SJSA1 (cell line): ENCODE measurements at regions not wholly inside any gene's neighbourhood (a gene's known extent, or its start where the extent isn't known, plus 50 kb on each side); places are given as distances from the start of the nearest gene placed in this dataset.
"Not testable (repeated sequence)": the region's sequence is repeated elsewhere in the genome, so short reads cannot be mapped to it uniquely, and the experiment has no call there.

Experiments
- DNase-seq, 2 experiments: peaks; one replicate each; pipeline ENCODE4 v3.0.0-alpha.2; 2015 to 2020; ENCODE audit warnings: low spot score in 2 of 2, low read depth in 1 of 2
- H3K27ac ChIP-seq: fragments of 250-450 bp; sonication (Bioruptor Pico); 2 replicates; pipeline ENCODE4 v1.5.1; 2020; ENCODE audit warnings: mild to moderate bottlenecking, moderate library complexity
- H3K27me3 ChIP-seq: fragments of 250-450 bp; sonication (Bioruptor Pico); replicated peaks from 2 replicates; pipeline ENCODE4 v1.5.1; 2020; ENCODE audit warnings: mild to moderate bottlenecking, moderate library complexity
- H3K36me3 ChIP-seq: fragments of 250-450 bp; sonication (Bioruptor Pico); 2 replicates; pipeline ENCODE4 v1.5.1; 2020; ENCODE audit warnings: mild to moderate bottlenecking
- H3K4me1 ChIP-seq: fragments of 250-450 bp; sonication (Bioruptor Pico); replicated peaks from 2 replicates; pipeline ENCODE4 v1.6.1; 2021; ENCODE audit warnings: mild to moderate bottlenecking
- H3K4me3 ChIP-seq: fragments of 250-450 bp; sonication (Bioruptor Pico); 2 replicates; pipeline ENCODE4 v1.5.1; 2020; ENCODE audit warnings: mild to moderate bottlenecking
- H3K9me3 ChIP-seq: fragments of 250-450 bp; sonication (Bioruptor Pico); replicated peaks from 2 replicates; pipeline ENCODE4 v1.5.1; 2020; ENCODE audit warnings: mild to moderate bottlenecking

DNA sequence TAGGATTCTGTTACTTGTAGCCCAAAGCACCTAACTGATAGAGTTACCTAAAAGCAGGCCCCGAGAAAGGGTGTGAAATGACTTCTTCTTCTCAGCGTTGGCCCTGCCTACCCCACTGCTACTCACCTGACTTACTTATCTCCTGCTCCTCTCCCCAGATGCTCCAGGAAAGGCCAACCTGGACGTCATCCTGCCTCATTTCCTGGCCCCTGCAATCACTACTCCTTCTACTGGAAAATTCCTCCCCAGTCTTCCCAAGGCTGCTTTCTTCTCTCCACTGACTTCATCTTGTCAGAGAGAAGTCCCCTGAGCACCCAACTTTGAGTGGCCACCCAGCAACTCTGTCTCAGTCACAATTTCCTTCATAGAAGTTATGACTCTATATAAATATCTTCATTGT, 63.4 kb upstream of the KLF7 start:
- peaks cover 38% of the 10 kb centered on the region for H3K4me1 ChIP-seq
- no peaks in the 10 kb centered on the region for H3K9me3 ChIP-seq
- no peak overlapping the region for H3K4me3 ChIP-seq
- no peak for DNase-seq
- H3K36me3 ChIP-seq: no peaks in the 10 kb centered on the region
- H3K27ac ChIP-seq: no peak overlapping the region
- no peaks in the 10 kb centered on the region for H3K27me3 ChIP-seq

DNA sequence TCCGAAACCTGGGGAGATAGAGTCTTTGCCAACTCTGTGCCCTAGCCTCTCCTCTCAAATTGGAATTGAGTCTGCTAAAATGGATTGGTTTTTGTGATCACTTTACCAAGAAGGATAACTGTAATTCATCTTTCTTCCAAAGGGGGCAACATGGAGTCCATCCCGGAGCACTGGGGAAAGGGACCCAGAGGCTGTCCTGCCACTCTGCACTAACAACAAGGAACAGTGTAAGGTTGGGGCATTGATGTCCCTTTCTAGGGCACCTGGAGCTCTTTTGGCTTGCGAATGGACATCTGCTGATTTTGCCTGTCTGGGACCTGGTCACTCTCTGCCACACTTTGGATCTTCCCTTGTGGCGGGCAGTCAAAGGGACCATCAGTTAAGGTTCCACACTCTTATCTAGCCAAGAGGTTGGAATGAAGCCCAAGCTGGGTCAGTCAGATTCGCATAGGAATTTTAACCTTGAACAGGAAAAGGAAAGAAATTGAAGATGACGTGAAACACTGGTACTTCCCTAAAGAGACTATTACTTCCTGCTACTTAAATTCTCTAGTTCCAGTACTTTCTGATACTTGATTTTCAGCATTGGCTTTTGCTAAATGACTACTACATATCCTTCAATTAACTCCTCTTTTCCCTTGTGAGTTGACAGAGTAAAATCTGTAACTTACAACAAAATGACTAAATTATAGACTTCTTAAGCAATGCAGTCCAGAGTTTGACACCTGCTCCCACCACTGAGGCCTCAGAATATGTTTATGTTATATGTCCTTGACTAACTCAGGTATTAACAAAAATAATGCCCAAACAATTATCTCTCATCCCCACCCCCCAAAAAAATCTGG, 64.7 kb upstream of the KLF7 start:
- no peak for DNase-seq

GRCh38 chr2:207231106-207231865, 65.5 kb upstream of the KLF7 start:
- peak overlapping the region; percentile 47; the same call in 1 of the 2 replicates for H3K27ac ChIP-seq
- H3K27me3 ChIP-seq: no peaks in the 10 kb centered on the region
- H3K4me3 ChIP-seq: no peak overlapping the region
- no peaks in the 10 kb centered on the region; the same call in 1 of the 2 replicates for H3K9me3 ChIP-seq
- H3K4me1 ChIP-seq: peaks cover 43% of the 10 kb centered on the region
- H3K36me3 ChIP-seq: no peaks in the 10 kb centered on the region
- no peak for DNase-seq

More for the DNA sequence above, 64.7 kb upstream of the KLF7 start:
- Histone ChIP-seq H3K27ac (no peak overlapping the region), H3K9me3 (no peaks in the 10 kb centered on the region; the same call in 1 of the 2 replicates), H3K4me3 (no peak overlapping the region), H3K36me3 (no peaks in the 10 kb centered on the region), H3K4me1 (peaks cover 42% of the 10 kb centered on the region), H3K27me3 (no peaks in the 10 kb centered on the region)

- peak in 1 of 2 experiments; percentile 48 for DNase-seq
Observed at GRCh38 chr2:207231967-207232366, 66.2 kb upstream of the KLF7 start.

GRCh38 chr2:207233141-207233540, 67.4 kb upstream of the KLF7 start:
- peaks cover 39% of the 10 kb centered on the region for H3K4me1 ChIP-seq
- H3K9me3 ChIP-seq, DNase-seq, H3K36me3 ChIP-seq, H3K27ac ChIP-seq, H3K4me3 ChIP-seq, H3K27me3 ChIP-seq: not testable (repeated sequence)

More at GRCh38 chr2:207231967-207232366, 66.2 kb upstream of the KLF7 start:
- no peak overlapping the region for H3K4me3 ChIP-seq
- no peaks in the 10 kb centered on the region for H3K27me3 ChIP-seq
- peak overlapping the region; percentile 47; the same call in 1 of the 2 replicates for H3K27ac ChIP-seq
- H3K36me3 ChIP-seq: no peaks in the 10 kb centered on the region
- H3K4me1 ChIP-seq: peaks cover 38% of the 10 kb centered on the region
- H3K9me3 ChIP-seq: no peaks in the 10 kb centered on the region; the same call in 1 of the 2 replicates

DNA sequence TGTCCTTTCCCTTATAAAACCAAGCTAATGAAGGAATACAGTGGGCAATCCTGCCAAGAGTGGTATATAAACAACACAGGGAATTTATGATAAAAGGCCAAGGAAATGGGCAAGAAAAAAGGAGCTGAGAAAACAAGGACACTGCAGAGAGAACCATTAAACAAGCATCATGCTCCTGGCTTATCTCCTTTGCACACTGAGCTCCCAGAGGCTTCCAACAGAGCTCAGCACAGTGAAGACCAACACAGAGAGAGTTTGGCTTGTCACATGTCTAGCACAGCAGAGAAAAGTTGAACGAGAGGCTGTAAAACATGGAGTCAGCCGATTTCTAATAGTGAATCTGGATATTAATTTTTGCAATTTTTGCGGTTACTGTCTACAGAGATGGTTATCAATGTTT, 68.0 kb upstream of the KLF7 start:
- Histone ChIP-seq H3K4me3 (no peak overlapping the region), H3K9me3 (no peaks in the 10 kb centered on the region; the same call in 1 of the 2 replicates), H3K27ac (no peak overlapping the region), H3K36me3 (0 out of 2 replicates have a peak, but pooled peaks cover 3% of the 10 kb centered on the region), H3K27me3 (no peaks in the 10 kb centered on the region), H3K4me1 (peaks cover 45% of the 10 kb centered on the region)
- DNase-seq: no peak

- no peaks in the 10 kb centered on the region; the same call in 1 of the 2 replicates for H3K9me3 ChIP-seq
- H3K27me3 ChIP-seq: no peaks in the 10 kb centered on the region
- H3K4me3 ChIP-seq: no peak overlapping the region
- H3K36me3 ChIP-seq: 0 out of 2 replicates have a peak, but pooled peaks cover 3% of the 10 kb centered on the region
- H3K27ac ChIP-seq: no peak overlapping the region
- DNase-seq: no peak
- H3K4me1 ChIP-seq: peaks cover 55% of the 10 kb centered on the region
Observed at GRCh38 chr2:207235621-207236020, 69.9 kb upstream of the KLF7 start.

GRCh38 chr2:207236156-207236935, 70.6 kb upstream of the KLF7 start:
- 0 out of 2 replicates have a peak, but pooled peaks cover 3% of the 10 kb centered on the region for H3K36me3 ChIP-seq
- H3K4me3 ChIP-seq: no peak overlapping the region
- no peaks in the 10 kb centered on the region for H3K27me3 ChIP-seq
- H3K4me1 ChIP-seq: peaks cover 55% of the 10 kb centered on the region
- H3K9me3 ChIP-seq: no peaks in the 10 kb centered on the region; the same call in 1 of the 2 replicates
- no peak for DNase-seq
- no peak overlapping the region for H3K27ac ChIP-seq

GRCh38 chr2:207238831-207239701, 73.3 kb upstream of the KLF7 start:
- H3K9me3 ChIP-seq: no peaks in the 10 kb centered on the region; the same call in 1 of the 2 replicates
- DNase-seq: peak; percentile 91 to 93
- peak overlapping the region; percentile 66 for H3K27ac ChIP-seq
- no peak overlapping the region for H3K4me3 ChIP-seq
- no peaks in the 10 kb centered on the region for H3K27me3 ChIP-seq
- H3K36me3 ChIP-seq: 0 out of 2 replicates have a peak, but pooled peaks cover 3% of the 10 kb centered on the region
- peaks cover 49% of the 10 kb centered on the region for H3K4me1 ChIP-seq

GRCh38 chr2:207239754-207240494, 74.2 kb upstream of the KLF7 start:
- no peak overlapping the region for H3K4me3 ChIP-seq
- no peak for DNase-seq

GRCh38 chr2:207240649-207241048, 74.9 kb upstream of the KLF7 start:
- 0 out of 2 replicates have a peak, but pooled peaks cover 3% of the 10 kb centered on the region for H3K36me3 ChIP-seq
- H3K4me3 ChIP-seq: no peak overlapping the region

More at GRCh38 chr2:207239754-207240494, 74.2 kb upstream of the KLF7 start:
- Histone ChIP-seq H3K9me3 (no peaks in the 10 kb centered on the region; the same call in 1 of the 2 replicates), H3K27me3 (no peaks in the 10 kb centered on the region), H3K36me3 (0 out of 2 replicates have a peak, but pooled peaks cover 3% of the 10 kb centered on the region), H3K4me1 (peaks cover 48% of the 10 kb centered on the region), H3K27ac (peak overlapping the region; percentile 66)

GRCh38 chr2:207241198-207241597, 75.5 kb upstream of the KLF7 start:
- DNase-seq: no peak
- Histone ChIP-seq H3K4me3 (no peak overlapping the region), H3K27me3 (no peaks in the 10 kb centered on the region), H3K27ac (no peak overlapping the region), H3K4me1 (peaks cover 38% of the 10 kb centered on the region), H3K9me3 (no peaks in the 10 kb centered on the region), H3K36me3 (0 out of 2 replicates have a peak, but pooled peaks cover 3% of the 10 kb centered on the region)

More at GRCh38 chr2:207240649-207241048, 74.9 kb upstream of the KLF7 start:
- Histone ChIP-seq H3K27ac (peak overlapping the region; percentile 66), H3K9me3 (no peaks in the 10 kb centered on the region; the same call in 1 of the 2 replicates), H3K4me1 (peaks cover 43% of the 10 kb centered on the region), H3K27me3 (no peaks in the 10 kb centered on the region)
- DNase-seq: no peak
